HCT116 (cell line): ENCODE measurements at regions not wholly inside any gene's neighbourhood (a gene's known extent, or its start where the extent isn't known, plus 50 kb on each side); places are given as distances from the start of the nearest gene placed in this dataset.

ENCODE experiments used
- ATAC-seq: fragments of 200-7000 bp; cut with Tn5 transposase; 2 replicates; pipeline ENCODE4 v1.9.1; 2020; ENCODE audit warnings: mild to moderate bottlenecking, moderate library complexity
- BruUV-seq: library from RNA; stranded (reverse); fragments of 400-500 nt; replicated peaks from 2 replicates; lab custom pipeline; 2021; lab: Mats Ljungman, UMichigan
- CTCF ChIA-PET: fragments of 300-600 bp; sonication (Branson Sonifier 250); formaldehyde crosslinking; loops from one replicate; lab custom pipeline; 2021; ENCODE audit warnings: antibody characterized with exemption; lab: Charles Lee
- POLR2A ChIA-PET: fragments of 300-600, 350-600 bp; sonication (Branson Sonifier 250); formaldehyde crosslinking; loops from one replicate; lab custom pipeline; 2021; ENCODE audit warnings: antibody characterized with exemption; lab: Charles Lee
- RAD21 ChIA-PET, 2 experiments: fragments of 300-600 bp; sonication (Branson Sonifier 250); formaldehyde crosslinking; loops; one replicate each; lab custom pipeline; 2023; ENCODE audit warnings: low total read pairs in 2 of 2; ENCODE audit not compliant: uncharacterized antibody in 2 of 2, unreplicated experiment in 2 of 2, low non-redundant PET in 1 of 2; lab: Charles Lee
- DNase-seq: peaks from one replicate; pipeline ENCODE4 v3.0.0-alpha.2; 2010; ENCODE audit warnings: low read depth, low spot score
- H2AFZ ChIP-seq: fragments of 200-600 bp; shearing (Covaris generic), sonication (generic); 2 replicates; pipeline ENCODE4 v1.6.1; 2017; ENCODE audit warnings: low read depth, mixed run types, mixed read lengths, antibody characterized with exemption, low read length; ENCODE audit not compliant: poor library complexity, severe bottlenecking
- H3K27ac ChIP-seq: 2 replicates; pipeline ENCODE4 v1.5.1; 2012; ENCODE audit warnings: low read depth, low read length
- H3K27me3 ChIP-seq: fragments of 200-600 bp; sonication (generic); 2 replicates; pipeline ENCODE4 v1.6.1; 2016; ENCODE audit warnings: mixed run types, low read length, mixed read lengths; ENCODE audit not compliant: insufficient read depth
- H3K36me3 ChIP-seq, 2 experiments: fragments of 200-500 bp in 1 of 2; fragments of 200-600 bp in 1 of 2; sonication (Bioruptor generic) in 1 of 2; sonication (generic) in 1 of 2; 2 replicates each; pipeline versions ENCODE4 v1.5.1 to v1.6.1; 2014 to 2016; ENCODE audit warnings: low read length in 2 of 2, inconsistent platforms in 1 of 2, mixed read lengths in 1 of 2, mixed run types in 1 of 2; ENCODE audit not compliant: insufficient read depth in 2 of 2, control insufficient read depth in 1 of 2
- H3K4me1 ChIP-seq, 2 experiments: fragments of 200-600 bp in 1 of 2; sonication (generic) in 1 of 2; 2 replicates each; pipeline versions ENCODE4 v1.5.1 to v1.6.1; 2012 to 2017; ENCODE audit warnings: low read length in 2 of 2, inconsistent platforms in 1 of 2, mild to moderate bottlenecking in 1 of 2, mixed read lengths in 1 of 2, mixed run types in 1 of 2, moderate library complexity in 1 of 2; ENCODE audit not compliant: insufficient read depth in 2 of 2, control insufficient read depth in 1 of 2
- H3K4me2 ChIP-seq: fragments of 200-600 bp; sonication (generic); 2 replicates; pipeline ENCODE4 v1.6.1; 2017; ENCODE audit warnings: mixed run types, low read length, mixed read lengths
- H3K4me3 ChIP-seq, 2 experiments: fragments of 200-600 bp in 1 of 2; sonication (generic) in 1 of 2; replicated peaks in 1 of 2; 2 replicates each; pipeline ENCODE4 v1.5.1; 2011 to 2016; ENCODE audit warnings: low read length in 2 of 2, control low read depth in 1 of 2, low read depth in 1 of 2, mild to moderate bottlenecking in 1 of 2, mixed read lengths in 1 of 2, mixed run types in 1 of 2
- H3K79me2 ChIP-seq: fragments of 200-600 bp; sonication (generic); 2 replicates; pipeline ENCODE4 v1.6.1; 2017; ENCODE audit warnings: mild to moderate bottlenecking, mixed run types, low read length, moderate library complexity, mixed read lengths; ENCODE audit not compliant: insufficient read depth
- H3K9ac ChIP-seq: fragments of 200-600 bp; sonication (generic); 2 replicates; pipeline ENCODE4 v1.6.1; 2016; ENCODE audit warnings: low read length, mixed read lengths
- H3K9me2 ChIP-seq: fragments of 200-600 bp; sonication (generic), shearing (Covaris generic); 2 replicates; pipeline ENCODE4 v1.6.1; 2017; ENCODE audit warnings: mixed run types, mild to moderate bottlenecking, moderate library complexity; ENCODE audit not compliant: insufficient read depth
- H3K9me3 ChIP-seq, 2 experiments: fragments of 200-500 bp in 1 of 2; fragments of 200-600 bp in 1 of 2; sonication (Bioruptor generic) in 1 of 2; sonication (generic) in 1 of 2; 2 replicates each; pipeline ENCODE4 v1.6.1; 2014 to 2017; ENCODE audit warnings: low read length in 2 of 2, mixed read lengths in 2 of 2, inconsistent platforms in 1 of 2, low read depth in 1 of 2, mild to moderate bottlenecking in 1 of 2, mixed run types in 1 of 2, moderate library complexity in 1 of 2; ENCODE audit not compliant: control insufficient read depth in 1 of 2, insufficient read depth in 1 of 2
- H4K20me1 ChIP-seq: fragments of 200-600 bp; sonication (generic), shearing (Covaris generic); 2 replicates; pipeline ENCODE4 v1.6.1; 2017; ENCODE audit warnings: mixed run types, mild to moderate bottlenecking, moderate library complexity; ENCODE audit not compliant: insufficient read depth
- EGR1 ChIP-seq: IDR thresholded peaks from 2 replicates; pipeline ENCODE4 v1.6.1; 2012; ENCODE audit warnings: low read depth
- EZH2phosphoT487 ChIP-seq: fragments of 200-600 bp; IDR thresholded peaks from 2 replicates; pipeline ENCODE4 v1.6.1; 2018; ENCODE audit warnings: antibody characterized with exemption, borderline replicate concordance
- FOSL1 ChIP-seq: IDR thresholded peaks from 2 replicates; pipeline ENCODE4 v1.6.1; 2012; ENCODE audit warnings: low read depth
- JUND ChIP-seq: IDR thresholded peaks from 2 replicates; pipeline ENCODE4 v1.6.1; 2012
- POLR2A ChIP-seq: IDR thresholded peaks from 2 replicates; pipeline ENCODE4 v1.7.0; 2011; ENCODE audit warnings: borderline replicate concordance; ENCODE audit not compliant: insufficient read depth, insufficient read length; ENCODE audit errors: extremely low read depth
- RAD21 ChIP-seq: IDR thresholded peaks from 2 replicates; pipeline ENCODE4 v1.6.1; 2012; ENCODE audit warnings: low read depth, mild to moderate bottlenecking
- SP1 ChIP-seq: IDR thresholded peaks from 2 replicates; pipeline ENCODE4 v1.6.1; 2012; ENCODE audit warnings: low read depth
- TCF7L2 ChIP-seq: IDR thresholded peaks from 2 replicates; pipeline ENCODE4 v1.7.0; 2011; ENCODE audit warnings: borderline replicate concordance, inconsistent platforms; ENCODE audit not compliant: insufficient read depth, insufficient read length; ENCODE audit errors: extremely low read depth
- intact Hi-C: fragments of 100-400 bp; cut with micrococcal nuclease; formaldehyde crosslinking; loops from 2 replicates; pipeline ENCODE4 v1.10.0; 2022
- TF ChIP-seq, protein P1 (sequence below): IDR thresholded peaks from 2 replicates; pipeline ENCODE4 v1.6.1; 2012
- TF ChIP-seq, protein P2 (sequence below): IDR thresholded peaks from 2 replicates; pipeline ENCODE4 v1.6.1; 2012
- TF ChIP-seq, protein P3 (sequence below), 3 experiments: fragments of 200-600 bp in 1 of 3; sonication (generic) in 1 of 3; IDR thresholded peaks in 2 of 3; conservative IDR thresholded peaks in 1 of 3; 2 replicates each; pipeline ENCODE4 v1.5.1; 2012 to 2017; ENCODE audit warnings: low read depth in 2 of 3, low read length in 2 of 3, antibody characterized with exemption in 1 of 3, borderline replicate concordance in 1 of 3, control low read depth in 1 of 3, mild to moderate bottlenecking in 1 of 3, mixed read lengths in 1 of 3, mixed run types in 1 of 3, moderate library complexity in 1 of 3; ENCODE audit not compliant: insufficient read depth in 1 of 3

DNA sequence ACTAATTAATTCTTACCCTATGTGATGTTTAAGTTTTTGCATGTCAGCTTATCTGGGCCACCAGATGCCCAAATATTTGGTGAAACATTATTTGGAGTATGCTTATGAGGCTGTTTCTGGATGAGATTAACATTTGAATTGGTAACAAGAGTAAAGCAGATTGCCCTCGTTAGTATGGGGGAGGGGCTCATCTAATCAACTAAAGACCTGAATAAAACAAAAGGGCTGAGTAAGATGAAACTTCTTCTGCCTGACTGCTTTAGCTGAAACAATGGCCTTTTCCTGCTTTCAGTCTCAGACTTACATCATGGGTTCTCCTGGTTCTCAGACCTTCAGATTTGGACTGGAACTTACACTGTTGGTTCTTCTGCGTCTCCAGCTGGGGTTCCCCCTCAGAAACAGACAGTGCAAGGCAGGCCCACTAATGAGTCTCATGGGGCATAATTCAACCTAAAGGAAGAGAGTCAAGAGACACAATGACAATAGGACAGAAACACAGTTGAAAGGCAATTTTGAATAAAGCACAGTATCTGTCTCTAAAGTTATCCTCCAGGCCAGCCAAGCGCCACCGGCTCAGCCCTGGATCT lies 288.4 kb downstream of the CAAP1 start:
- no TSS peak for BruUV-seq
- Histone ChIP-seq H4K20me1 (no peaks in the 10 kb centered on the region), H3K4me3 (no peak overlapping the region), H3K4me2 (no peak overlapping the region), H3K9me3 (no peaks in the 10 kb centered on the region), H3K27me3 (no peaks in the 10 kb centered on the region), H3K9ac (no peak overlapping the region), H3K79me2 (no peaks in the 10 kb centered on the region), H3K27ac (no peak overlapping the region), H3K9me2 (no peaks in the 10 kb centered on the region), H2AFZ (no peak overlapping the region), H3K36me3 (no peaks in the 10 kb centered on the region), H3K4me1 (no peaks in the 10 kb centered on the region)
- ATAC-seq = no peak
- DNase-seq = no peak
- ChIA-PET POLR2A (no interaction called here), CTCF (no interaction called here), RAD21 (no interaction called here)
- no peak for TF ChIP-seq POLR2A
- no peak for TF ChIP-seq FOSL1
- TF ChIP-seq EGR1 = no peak
- TF ChIP-seq TCF7L2 = no peak
- TF ChIP-seq JUND = no peak
- TF ChIP-seq EZH2phosphoT487 = no peak
- TF ChIP-seq, protein P1, sequence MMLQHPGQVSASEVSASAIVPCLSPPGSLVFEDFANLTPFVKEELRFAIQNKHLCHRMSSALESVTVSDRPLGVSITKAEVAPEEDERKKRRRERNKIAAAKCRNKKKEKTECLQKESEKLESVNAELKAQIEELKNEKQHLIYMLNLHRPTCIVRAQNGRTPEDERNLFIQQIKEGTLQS = no peak
- TF ChIP-seq RAD21 = no peak
- TF ChIP-seq, protein P2, sequence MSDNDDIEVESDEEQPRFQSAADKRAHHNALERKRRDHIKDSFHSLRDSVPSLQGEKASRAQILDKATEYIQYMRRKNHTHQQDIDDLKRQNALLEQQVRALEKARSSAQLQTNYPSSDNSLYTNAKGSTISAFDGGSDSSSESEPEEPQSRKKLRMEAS = no peak
- TF ChIP-seq, protein P3, sequence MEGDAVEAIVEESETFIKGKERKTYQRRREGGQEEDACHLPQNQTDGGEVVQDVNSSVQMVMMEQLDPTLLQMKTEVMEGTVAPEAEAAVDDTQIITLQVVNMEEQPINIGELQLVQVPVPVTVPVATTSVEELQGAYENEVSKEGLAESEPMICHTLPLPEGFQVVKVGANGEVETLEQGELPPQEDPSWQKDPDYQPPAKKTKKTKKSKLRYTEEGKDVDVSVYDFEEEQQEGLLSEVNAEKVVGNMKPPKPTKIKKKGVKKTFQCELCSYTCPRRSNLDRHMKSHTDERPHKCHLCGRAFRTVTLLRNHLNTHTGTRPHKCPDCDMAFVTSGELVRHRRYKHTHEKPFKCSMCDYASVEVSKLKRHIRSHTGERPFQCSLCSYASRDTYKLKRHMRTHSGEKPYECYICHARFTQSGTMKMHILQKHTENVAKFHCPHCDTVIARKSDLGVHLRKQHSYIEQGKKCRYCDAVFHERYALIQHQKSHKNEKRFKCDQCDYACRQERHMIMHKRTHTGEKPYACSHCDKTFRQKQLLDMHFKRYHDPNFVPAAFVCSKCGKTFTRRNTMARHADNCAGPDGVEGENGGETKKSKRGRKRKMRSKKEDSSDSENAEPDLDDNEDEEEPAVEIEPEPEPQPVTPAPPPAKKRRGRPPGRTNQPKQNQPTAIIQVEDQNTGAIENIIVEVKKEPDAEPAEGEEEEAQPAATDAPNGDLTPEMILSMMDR (IDR thresholded peaks at IDR 0.05 in 2 of 3, conservative IDR thresholded peaks at IDR 0.05 in 1 of 3; ENCODE audit: borderline replicate concordance in 1 of 3, insufficient read depth in 1 of 3, low read depth in 2 of 3, low read length in 2 of 3) = no peak
- TF ChIP-seq SP1 = no peak
- intact Hi-C loops = no loop called here
